NCI-H774 (cell line): ENCODE measurements at regions not wholly inside any gene's neighbourhood (a gene's known extent, or its start where the extent isn't known, plus 50 kb on each side); places are given as distances from the start of the nearest gene placed in this dataset.

Experiments
- DNase-seq: peaks from one replicate; lab custom pipeline; 2025; lab: John Stamatoyannopoulos, UW

DNA sequence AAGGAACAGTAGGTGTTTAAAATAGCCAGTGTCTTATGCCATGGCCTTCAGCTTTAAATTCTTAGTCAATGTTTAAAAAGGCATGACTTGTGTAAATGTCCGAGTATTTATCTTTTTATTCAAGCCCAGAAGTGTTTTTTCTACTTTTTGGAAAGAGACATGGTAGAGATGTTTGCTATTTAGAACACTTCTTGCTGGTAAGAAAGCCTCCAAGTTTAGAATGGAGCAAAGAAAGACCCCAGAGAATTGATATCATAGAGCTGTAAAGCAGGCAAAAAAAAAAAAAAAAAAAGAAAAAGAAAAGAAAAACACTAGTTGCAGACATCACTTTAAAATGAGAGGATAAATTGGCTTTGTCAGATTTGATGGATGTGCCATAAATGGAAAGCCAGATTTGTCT lies 375.1 kb downstream of the TMEM167A start:
- no peak for DNase-seq

DNA sequence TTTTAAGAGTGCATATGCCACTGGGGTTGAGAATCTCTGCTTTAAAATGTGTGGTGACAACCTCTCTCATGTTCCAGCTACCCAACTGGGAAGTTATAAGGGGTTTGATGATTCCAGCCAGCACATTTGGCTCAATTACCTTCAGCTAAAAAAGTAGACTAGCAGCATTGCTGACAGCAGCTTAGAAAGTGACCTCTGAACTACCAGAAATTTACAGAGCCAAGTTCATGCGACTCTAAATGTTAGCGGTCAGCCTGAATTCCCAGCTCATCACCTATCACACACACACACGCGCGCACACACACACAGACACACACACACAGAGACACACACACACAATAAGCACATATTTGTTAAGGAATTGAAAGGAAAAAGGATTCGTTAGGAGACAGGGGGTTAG lies 377.5 kb downstream of the TMEM167A start:
- DNase-seq, result no peak

DNA sequence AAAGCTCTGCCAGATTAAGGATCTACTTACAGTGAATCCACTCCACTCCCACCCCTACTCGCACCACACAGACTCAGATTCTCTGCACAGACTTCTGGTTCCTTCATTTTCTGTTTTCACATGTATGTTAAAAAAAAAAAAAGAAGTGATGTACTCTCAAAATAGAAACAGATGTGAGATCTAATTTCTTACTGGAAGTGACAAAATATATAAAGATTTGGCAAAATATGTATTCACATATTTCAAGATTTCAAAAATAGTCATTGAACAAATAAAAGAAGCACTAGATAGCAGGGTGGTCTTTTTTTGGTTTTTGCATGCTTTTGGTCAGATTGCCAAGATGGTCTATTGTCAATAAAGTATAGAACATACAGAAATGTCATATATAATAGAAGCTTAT lies 379.2 kb downstream of the TMEM167A start:
- no peak for DNase-seq

DNA sequence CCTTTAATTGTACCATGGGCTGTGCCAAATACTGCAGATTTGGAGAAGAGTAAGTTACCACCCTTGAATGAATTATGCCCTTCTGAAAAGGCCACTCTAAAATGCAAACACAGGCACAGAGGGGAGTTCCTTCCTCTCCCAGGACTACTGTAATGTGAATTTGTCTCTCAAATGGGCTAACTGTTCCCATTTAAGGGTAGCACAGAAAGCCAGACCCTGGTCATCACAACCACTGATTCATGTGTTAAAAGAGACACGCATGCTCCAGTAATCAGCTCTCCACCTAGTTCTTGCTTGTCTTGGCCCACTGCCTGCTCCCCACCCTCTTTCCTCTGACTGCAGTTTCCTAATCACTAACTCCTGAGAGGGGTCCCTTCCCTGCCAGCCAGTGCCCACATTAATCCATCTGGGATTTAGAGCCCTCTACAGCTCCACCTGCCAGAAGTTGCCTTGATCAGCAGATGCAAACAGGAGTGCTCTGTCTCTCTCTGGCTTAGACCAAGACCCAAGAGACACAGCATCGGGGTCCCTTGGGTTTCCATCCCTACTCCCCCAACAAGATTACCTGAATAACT lies 382.4 kb downstream of the TMEM167A start:
- no peak for DNase-seq

DNA sequence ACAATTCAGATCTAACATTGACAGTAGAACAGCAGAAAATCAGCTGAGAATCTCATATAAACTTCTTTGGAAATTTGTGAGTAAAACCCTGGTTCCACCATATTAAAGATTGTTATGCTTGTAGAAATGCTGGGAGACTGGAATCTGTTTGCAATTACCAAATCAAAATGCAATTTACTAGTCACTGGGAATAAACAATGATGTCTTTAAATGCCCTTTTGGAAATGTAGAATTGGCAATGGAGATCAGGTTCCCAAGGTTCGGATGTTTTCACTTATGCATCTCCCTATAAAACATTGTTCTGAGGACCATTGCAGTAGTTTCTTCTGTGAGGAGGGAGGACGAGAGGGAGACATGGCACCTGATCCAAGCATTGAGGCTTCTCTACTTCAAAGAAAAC lies 384.4 kb downstream of the TMEM167A start:
- no peak for DNase-seq

DNA sequence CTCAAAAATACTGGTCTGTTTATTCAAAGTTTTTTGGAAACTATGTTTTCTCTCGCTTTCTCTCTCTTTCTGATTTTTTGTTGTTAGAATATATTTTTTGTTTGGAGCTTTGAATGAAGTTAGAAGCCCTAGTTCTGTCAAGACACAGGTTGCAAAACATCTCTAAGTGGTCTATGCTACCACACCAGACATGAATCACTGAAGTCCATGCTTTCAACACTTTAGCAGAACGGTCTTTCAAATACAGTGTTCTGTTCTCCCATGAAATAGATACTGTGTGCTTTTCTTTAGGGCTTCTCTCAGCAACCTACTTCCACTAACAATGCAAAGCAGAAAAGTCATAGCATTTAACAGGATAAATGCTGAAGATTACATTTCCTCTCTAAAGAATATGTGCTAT lies 392.5 kb downstream of the TMEM167A start:
- DNase-seq, result no peak

DNA sequence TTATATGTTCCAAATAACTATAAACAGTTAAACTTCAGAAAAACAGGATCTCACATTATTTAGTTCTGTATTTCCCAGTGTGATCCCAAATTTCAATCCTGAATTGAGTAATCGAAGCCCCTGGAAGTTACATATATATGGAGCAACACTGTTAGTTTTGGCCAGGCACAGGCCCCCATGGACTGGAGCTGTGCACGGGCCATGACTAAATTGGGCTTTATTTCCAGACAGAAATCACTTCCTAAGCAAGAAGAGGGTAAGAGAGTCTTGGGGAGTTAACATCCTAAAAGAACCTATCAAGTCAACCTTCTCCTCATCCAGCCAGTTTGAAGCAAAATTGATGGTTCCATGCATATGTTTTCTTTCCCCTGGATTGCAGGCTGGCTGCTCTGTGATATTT lies 393.0 kb downstream of the TMEM167A start:
- DNase-seq, result no peak

DNA sequence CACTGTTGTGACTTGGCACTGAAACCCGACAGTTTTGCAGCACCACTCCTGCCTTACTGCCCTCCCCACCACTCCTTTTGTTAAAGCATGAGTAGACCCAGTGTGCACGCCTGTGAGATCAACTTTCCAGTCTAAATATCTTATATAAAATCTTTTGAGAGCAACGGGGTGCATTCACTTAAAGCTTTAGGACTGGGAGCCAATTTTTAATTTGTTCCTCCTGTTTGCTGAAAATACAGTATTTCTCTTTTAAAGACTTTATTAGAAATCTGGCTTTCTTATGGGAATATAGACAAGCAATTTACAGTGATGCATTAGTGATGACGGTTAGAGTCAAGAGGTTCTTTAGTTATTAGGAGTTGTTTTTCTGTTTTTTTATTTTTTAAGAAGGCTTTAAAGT lies 397.5 kb downstream of the TMEM167A start:
- DNase-seq, result no peak

DNA sequence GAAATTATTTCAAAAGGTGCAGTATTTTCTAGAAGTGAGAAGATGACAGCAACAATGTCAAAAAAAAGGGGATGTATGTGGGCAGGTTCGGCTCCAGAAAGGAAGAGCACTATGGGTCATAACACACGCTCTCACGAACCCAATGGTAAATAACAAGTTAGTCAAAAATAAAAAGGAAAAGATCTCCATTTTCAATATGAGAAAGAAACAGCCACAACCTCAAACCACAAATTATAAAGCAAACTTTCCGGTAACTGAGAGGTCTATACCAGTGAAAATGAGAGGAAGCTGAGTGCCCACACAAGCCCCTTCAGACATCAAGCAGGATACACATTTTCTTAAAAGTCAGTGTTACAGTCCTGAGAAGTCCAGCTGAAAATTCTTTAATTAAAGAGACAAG lies 398.5 kb upstream of the RPS23 start:
- no peak for DNase-seq

DNA sequence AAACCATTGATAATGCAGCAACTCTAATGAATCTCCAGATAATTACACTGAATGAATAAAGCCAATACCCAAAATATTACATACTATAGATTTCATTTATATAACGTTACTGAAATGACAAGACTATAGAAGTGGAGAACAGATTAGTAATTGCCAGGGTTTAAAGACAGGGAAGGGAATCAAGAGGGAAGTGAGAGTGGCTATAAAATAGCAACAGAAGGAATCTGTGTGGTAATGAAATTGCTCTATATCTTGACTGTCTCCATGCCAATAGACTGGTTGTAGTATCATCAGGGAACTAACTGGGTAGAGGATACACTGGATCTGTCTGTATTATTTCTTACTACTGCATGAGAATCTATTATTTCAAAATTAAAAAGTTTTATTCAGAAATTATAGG lies 396.5 kb upstream of the RPS23 start:
- DNase-seq, result no peak

DNA sequence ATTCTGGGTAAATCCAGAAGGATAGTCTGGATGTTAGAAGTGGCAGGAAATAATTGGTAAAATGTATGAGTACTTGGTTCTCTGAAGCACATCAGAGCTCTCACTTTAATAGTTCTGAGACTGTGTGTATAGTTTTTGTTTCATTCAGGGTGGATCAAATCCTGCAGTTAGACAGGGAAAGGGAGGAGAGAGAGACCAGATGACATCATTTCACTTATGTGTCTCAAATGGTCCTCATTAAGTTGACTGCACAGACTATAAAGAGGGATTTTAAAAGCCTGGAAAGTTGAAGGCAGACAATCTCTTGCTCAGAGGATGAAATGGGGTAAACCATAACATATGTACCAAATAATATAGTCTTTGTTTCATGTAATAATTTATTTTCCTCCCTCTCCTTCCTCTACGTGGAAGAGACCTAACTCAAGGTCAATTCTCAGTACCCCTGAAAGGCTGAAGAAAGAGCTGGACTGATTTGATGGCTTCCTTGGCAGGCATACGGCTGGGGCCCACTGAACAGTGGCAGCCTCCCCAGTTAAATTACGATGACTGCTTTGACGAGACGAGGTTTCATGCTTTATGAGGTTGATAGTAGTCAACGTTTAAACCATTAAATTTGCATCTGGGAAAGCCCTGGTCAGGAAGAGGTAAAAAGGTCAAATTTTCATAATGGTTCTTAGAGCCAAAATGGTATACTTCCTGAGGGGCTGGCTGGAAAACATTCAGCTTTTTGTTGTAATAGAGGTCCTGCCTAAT lies 395.1 kb upstream of the RPS23 start:
- no peak for DNase-seq

DNA sequence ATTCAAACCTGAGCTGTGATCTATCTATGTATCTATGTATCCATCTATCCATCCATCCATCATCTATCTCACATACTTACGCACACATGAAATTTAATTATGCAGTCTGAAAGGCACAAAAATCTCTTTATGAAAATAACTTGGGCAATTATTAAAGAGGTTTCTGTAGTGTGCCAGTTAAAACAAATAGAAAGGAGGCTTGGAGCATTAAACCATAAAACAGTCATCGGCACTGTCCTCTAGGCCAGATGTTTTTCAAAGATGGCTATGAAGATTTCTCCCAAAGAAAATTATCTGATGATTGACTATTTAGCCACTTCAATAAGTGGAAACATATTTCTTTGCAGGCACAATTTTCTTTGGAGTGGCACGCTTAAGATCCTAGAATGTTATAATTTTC lies 392.5 kb upstream of the RPS23 start:
- DNase-seq, result no peak

DNA sequence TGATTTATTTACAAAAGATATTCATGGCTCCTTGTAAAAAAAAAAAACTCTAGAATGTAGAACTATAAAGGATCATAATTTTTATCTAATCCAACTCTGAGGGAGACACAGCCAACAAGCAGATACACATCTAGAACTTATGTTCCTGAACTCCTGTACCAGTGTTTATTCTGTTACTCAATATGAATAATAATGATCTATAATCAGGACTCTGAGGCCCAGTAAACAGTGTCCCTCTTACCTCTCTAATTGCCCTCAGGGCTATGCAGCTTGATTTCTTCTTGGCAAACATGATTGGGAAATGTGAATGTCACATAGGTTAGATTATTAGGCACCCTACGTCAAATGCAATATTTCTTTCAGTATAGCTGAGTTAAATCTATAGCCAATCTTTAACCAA lies 391.6 kb upstream of the RPS23 start:
- no peak for DNase-seq

DNA sequence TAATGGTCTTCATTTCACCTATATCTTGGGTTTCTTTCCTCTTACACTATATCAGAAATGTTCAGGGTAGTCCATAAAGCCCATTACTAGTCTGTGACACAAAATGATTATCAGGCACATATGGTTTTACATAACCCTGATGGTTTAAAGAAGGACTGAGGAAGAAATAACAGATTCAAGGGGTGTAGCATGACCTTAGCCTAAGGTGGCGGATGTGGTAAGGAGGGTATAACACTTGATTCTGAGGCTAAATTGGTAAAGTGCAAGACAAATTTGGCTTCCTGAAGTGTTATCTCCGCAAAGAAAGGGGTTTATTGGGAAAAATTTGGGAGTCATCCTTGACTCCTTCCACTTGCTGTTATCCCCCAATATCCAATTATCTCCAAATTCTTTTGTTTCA lies 388.2 kb upstream of the RPS23 start:
- no peak for DNase-seq

DNA sequence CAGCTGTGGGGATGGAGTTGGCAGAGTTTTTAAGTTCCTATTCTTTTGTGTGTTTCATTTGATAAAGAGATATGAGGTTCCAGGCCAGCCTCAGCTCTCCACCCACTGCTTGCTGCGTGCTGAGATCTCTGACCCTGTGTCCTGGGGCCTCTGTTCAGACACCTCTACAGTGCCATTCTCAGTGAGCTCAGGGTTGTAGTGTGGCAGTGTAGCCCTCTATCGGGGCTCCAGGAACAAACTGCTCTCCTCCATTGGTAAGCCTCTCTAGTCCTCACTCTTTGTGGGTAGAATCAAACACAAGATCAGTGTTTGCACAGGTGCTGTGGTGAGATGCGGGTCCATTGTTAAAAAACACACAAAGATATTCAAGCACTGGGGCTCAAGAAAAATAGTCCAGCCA lies 386.6 kb upstream of the RPS23 start:
- peak; percentile 77 for DNase-seq

DNA sequence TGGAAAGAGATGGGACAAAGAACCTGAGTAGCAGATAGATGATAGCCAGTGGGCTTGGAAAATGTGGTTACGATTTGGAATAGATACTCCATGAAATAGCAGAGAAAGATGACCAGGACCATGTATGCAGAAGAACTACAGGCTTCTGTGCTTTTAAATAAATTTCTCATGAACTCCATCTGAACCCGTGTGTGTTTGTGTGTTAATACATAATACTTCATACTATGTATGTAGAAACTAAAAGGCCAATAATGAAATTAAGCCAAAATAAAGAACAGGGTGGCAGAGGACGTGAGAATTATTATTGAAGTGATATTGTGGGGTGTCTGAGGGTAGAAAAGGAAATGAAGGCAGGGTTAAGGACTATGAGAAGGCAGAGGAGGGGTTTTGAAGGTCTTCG lies 385.1 kb upstream of the RPS23 start:
- DNase-seq, result no peak

DNA sequence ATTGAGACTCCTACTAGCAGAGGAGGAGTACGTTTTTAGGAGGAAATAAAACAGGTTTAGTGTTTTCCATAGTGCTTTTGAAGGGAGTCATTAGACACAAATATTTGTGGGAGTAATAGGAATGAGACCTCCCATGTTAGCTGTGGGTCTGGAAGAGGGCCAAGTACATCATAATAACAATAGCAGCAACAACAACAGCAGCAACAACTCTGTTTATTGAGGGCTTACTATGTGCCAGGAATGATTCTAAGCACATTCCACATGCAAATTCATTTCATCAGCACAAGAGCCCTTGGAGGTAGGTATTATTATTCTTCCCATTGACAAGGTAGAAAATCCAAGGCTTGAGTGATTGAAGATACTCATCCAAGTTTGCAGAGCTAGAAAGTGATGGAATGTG lies 384.2 kb upstream of the RPS23 start:
- DNase-seq, result no peak

DNA sequence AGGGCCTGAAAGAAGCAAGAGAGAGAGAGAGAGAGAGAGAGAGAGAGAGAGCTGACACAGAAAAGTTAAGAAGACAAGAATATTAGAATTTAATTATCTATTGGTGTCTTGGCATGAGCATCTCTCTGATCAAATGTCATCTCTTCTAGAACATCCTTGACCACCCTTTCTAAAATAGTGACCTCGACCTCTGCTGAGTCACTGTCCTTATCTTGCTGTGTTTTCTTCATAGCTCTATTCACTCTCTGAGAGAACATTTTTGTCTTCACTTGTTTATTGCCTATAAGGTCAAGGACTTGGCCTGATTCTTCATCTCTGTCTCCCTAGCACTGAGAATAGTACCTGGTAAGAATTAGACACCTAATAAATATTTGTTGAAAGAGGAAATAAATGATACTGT lies 383.8 kb upstream of the RPS23 start:
- no peak for DNase-seq

DNA sequence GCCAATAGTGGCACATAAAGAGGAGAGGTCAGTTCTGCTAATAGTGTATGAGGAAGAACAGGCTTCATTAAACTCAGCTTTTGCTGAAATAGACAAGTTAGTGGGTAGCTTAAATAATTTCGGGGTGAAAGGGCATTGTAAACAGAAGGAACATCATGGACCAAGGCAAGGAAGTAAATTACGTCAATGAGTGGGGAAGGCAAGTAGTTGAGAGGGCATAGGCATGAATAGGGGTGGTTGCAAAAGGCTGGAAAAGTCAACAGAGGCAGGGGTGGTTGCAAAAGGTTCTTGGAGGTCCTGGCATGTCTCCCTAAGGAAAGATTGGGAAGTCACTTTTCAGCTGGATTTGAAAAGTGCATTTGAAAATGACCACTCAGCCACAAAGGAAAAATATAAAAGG lies 383.3 kb upstream of the RPS23 start:
- DNase-seq, result no peak

DNA sequence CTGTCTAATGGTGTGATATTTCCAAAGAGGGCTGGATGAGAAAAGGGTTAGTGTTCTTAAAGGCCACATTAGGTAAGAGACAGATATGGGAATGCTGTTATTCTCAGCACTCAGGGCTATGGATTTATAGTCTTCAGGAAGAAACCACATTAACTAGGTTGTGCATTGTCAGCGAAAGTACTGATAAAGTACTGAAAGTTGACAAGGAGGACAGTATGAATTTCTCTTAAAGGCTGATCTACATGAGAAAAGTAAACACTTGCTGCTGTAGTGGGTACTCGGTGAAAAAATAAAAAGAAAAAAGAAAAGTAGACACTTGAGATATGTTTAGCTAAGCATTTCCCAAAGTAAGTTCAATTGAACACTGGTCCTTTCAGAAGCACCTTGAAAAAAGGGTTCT lies 381.0 kb upstream of the RPS23 start:
- no peak for DNase-seq

DNA sequence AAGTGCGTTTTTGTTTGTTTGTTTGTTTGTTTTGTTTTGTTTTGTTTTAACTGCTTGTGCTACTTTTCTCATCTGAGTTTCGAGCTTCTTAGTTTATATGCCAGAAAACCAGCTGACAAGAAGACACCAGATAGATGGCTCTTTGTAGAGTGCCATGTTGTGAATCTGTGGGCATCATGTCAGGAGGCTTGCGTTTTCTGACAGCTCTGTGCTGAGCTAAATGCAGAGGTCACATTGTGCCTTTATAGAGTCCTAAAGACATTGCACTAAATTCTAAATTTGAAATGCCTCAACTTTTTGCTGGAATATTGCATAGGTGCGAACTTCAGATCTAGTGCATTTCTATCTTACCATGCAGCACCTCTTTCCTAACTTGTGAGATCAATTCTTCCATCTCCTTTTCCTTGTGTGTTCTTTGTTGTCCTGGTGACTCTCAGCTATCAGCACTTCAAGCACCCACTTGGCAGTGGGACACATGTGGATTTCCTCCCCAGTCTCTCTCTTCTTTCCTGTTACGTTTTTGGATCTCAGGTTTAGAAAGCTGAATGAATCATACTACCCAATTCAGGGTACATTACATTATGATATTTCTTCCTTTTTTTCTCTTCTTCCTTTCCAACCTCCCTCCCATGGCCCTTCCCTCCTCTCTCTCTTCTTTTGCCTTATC lies 379.0 kb upstream of the RPS23 start:
- no peak for DNase-seq

DNA sequence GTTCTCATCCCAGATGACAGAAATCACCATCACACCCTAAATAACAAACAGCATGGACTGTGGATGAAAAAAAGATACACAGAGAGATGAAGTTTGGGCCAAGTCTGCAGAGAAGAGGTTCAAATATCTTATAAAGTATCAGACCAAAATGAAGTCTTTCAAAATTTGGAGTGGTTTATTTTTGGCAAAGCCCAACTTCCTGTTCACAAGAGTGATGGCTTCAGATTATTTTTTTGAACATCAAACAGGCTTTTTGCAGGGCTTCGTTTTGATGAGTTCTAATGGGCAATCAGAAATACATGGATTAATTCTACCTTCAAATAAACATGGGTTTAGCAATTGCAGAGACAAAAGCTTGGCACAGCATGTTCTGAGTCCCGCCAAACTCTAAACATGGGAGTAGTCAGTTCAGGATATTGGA lies 378.2 kb upstream of the RPS23 start:
- DNase-seq, result no peak

DNA sequence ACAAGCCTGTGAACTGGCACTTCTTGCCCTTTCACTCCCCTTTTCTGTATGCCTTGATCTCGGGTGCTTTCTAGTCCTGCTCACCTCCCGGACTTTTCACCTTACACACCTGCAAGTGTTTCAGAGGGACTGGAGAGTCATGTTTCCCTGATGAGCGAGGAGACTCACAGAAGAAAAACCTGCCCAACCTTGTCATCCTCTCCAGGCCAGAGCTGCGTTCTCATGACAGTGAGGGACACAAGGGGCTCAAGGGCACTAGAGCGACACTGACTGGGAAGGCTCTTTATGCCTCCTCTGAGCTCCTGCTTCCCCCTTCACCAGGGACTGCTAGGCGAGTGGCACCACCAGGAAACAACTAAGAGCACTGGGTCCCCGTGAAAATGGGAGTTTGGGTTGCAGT lies 376.9 kb upstream of the RPS23 start:
- DNase-seq, result no peak

DNA sequence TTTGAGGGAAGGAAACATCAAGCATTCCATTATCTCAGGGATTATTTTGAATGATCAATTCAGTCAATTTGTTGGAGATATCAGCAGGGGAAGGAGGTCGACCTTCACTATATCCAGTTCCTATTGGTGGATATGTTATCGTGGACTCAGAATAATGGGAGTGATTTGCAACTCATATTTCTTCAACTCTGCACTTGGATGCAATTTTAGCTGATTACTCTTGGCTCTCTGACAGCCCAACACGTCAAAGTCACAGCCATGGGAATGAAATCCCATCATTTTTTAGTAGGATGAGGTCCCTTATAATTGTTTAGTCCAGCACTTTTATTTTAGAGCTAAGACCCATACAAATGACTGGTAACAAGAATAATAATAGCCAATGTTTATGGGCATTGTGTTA lies 371.8 kb upstream of the RPS23 start:
- no peak for DNase-seq
